ENCODE measurements at regions not wholly inside any gene's neighbourhood (a gene's known extent, or its start where the extent isn't known, plus 50 kb on each side); places are given as distances from the start of the nearest gene placed in this dataset.

GRCh38 chr18:53756610-53756972 lies 467.9 kb downstream of the MBD2 start:
- DNase-seq (ENCODE audit: low spot score): no peak
- no peak overlapping the region for H3K9ac ChIP-seq (ENCODE audit: insufficient read depth, low read depth, low read length)
- ATAC-seq: no peak
- no peaks in the 10 kb centered on the region for H3K27me3 ChIP-seq (ENCODE audit: control insufficient read depth in 1 of 2, insufficient read depth in 2 of 2, low read length in 2 of 2)
- in situ Hi-C loops (cut with HindIII; ENCODE audit: extremely low pct_ligation_motif_present, low pct_unique_long_range_greater_than_20kb) (no loop called here), intact Hi-C loops (cut with micrococcal nuclease; ENCODE audit: unreplicated experiment) (no loop called here)
- H2AFZ ChIP-seq (ENCODE audit: low read length): no peak overlapping the region
- BruUV-seq (replicated peaks): no TSS peak
- no peaks in the 10 kb centered on the region for H3K79me2 ChIP-seq (ENCODE audit: insufficient read depth, low read length)
- no peak overlapping the region for H3K27ac ChIP-seq (ENCODE audit: extremely low read length, insufficient read depth, low read length)
- H3K4me2 ChIP-seq (ENCODE audit: low read depth, low read length): no peak overlapping the region
- CTCF ChIA-PET (ENCODE audit: low intra/inter-chr PET ratio, low total read pairs): no interaction called here
- no peaks in the 10 kb centered on the region for H3K36me3 ChIP-seq (replicated peaks in 1 of 2; ENCODE audit: control insufficient read depth in 1 of 2, insufficient read depth in 2 of 2, low read length in 2 of 2)
- H3K4me1 ChIP-seq (ENCODE audit: insufficient read depth, low read length): no peaks in the 10 kb centered on the region
- POLR2A ChIA-PET: no interaction called here
- H4K20me1 ChIP-seq (ENCODE audit: insufficient read depth, low read length): no peaks in the 10 kb centered on the region
- no peak overlapping the region for H3K4me3 ChIP-seq (replicated peaks in 1 of 3; ENCODE audit: insufficient read depth in 1 of 3, low read depth in 2 of 3, low read length in 3 of 3)
- H3K9me3 ChIP-seq (ENCODE audit: low read length): no peaks in the 10 kb centered on the region
- FAIRE-seq: no peak
- WGBS (ENCODE audit: low lambda C conversion rate): 0% methylated on average over 3 of the region's 3 CpGs
- TF ChIP-seq ZNF24 (IDR thresholded peaks at IDR 0.05) (no peak), NCOR1 (IDR thresholded peaks at IDR 0.05; ENCODE audit: borderline replicate concordance, low read length) (no peak), PHF8 (CRISPR knock-in tag; IDR thresholded peaks at IDR 0.05) (no peak), ASH2L (IDR thresholded peaks at IDR 0.05; ENCODE audit: insufficient read length, low read depth, low read length) (no peak), ZNF354B (CRISPR knock-in tag; IDR thresholded peaks at IDR 0.05) (no peak), RBAK (CRISPR knock-in tag; IDR thresholded peaks at IDR 0.05) (no peak), TOE1 (CRISPR knock-in tag; IDR thresholded peaks at IDR 0.05) (no peak), PLRG1 (conservative IDR thresholded peaks at IDR 0.05) (no peak), ZNF512 (CRISPR knock-in tag; IDR thresholded peaks at IDR 0.05) (no peak), ZNF543 (CRISPR knock-in tag; IDR thresholded peaks at IDR 0.05) (no peak), NFKBIZ (CRISPR knock-in tag; IDR thresholded peaks at IDR 0.05) (no peak), ZNF333 (CRISPR knock-in tag; IDR thresholded peaks at IDR 0.05; ENCODE audit: borderline replicate concordance) (no peak), AHDC1 (CRISPR knock-in tag; IDR thresholded peaks at IDR 0.05; ENCODE audit: borderline replicate concordance) (no peak)
- TF ChIP-seq, protein P1, sequence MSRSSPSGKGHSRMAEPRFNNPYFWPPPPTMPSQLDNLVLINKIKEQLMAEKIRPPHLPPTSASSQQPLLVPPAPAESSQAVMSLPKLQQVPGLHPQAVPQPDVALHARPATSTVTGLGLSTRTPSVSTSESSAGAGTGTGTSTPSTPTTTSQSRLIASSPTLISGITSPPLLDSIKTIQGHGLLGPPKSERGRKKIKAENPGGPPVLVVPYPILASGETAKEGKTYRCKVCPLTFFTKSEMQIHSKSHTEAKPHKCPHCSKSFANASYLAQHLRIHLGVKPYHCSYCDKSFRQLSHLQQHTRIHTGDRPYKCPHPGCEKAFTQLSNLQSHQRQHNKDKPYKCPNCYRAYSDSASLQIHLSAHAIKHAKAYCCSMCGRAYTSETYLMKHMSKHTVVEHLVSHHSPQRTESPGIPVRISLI (CRISPR knock-in tag; IDR thresholded peaks at IDR 0.05; ENCODE audit: borderline replicate concordance): no peak
- TF ChIP-seq, protein P2, sequence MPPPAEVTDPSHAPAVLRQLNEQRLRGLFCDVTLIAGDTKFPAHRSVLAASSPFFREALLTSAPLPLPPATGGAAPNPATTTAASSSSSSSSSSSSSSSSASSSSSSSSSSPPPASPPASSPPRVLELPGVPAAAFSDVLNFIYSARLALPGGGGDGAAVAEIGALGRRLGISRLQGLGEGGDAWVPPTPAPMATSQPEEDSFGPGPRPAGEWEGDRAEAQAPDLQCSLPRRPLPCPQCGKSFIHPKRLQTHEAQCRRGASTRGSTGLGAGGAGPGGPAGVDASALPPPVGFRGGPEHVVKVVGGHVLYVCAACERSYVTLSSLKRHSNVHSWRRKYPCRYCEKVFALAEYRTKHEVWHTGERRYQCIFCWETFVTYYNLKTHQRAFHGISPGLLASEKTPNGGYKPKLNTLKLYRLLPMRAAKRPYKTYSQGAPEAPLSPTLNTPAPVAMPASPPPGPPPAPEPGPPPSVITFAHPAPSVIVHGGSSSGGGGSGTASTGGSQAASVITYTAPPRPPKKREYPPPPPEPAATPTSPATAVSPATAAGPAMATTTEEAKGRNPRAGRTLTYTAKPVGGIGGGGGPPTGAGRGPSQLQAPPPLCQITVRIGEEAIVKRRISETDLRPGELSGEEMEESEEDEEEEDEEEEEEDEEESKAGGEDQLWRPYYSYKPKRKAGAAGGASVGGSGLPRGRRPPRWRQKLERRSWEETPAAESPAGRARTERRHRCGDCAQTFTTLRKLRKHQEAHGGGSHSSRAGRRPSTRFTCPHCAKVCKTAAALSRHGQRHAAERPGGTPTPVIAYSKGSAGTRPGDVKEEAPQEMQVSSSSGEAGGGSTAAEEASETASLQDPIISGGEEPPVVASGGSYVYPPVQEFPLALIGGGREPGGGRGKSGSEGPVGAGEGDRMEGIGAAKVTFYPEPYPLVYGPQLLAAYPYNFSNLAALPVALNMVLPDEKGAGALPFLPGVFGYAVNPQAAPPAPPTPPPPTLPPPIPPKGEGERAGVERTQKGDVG (CRISPR knock-in tag; IDR thresholded peaks at IDR 0.05; ENCODE audit: borderline replicate concordance): no peak

All from HepG2 (cell line).